Sciatic nerve (tissue), 2 donors: ENCODE measurements at regions not wholly inside any gene's neighbourhood (a gene's known extent, or its start where the extent isn't known, plus 50 kb on each side); places are given as distances from the start of the nearest gene placed in this dataset.
"Not testable (repeated sequence)": the region's sequence is repeated elsewhere in the genome, so short reads cannot be mapped to it uniquely, and the experiment has no call there.

Source experiments
- ATAC-seq: fragments of 200-7000 bp; cut with Tn5 transposase; one replicate; pipeline ENCODE4 v1.9.1; 2020; ENCODE audit warnings: mild to moderate bottlenecking, moderate library complexity
- DNase-seq: peaks from one replicate; pipeline ENCODE4 v3.0.0-alpha.2; 2020; ENCODE audit warnings: low spot score
- intact Hi-C: fragments of 100-400 bp; cut with DNase I; formaldehyde crosslinking; loops from one replicate; pipeline ENCODE4 v1.14.2; 2022
- donor health status: DM: no; HTN: no; CAD: no.
- donor health status: DM: no; HTN: no; CAD: no.

DNA sequence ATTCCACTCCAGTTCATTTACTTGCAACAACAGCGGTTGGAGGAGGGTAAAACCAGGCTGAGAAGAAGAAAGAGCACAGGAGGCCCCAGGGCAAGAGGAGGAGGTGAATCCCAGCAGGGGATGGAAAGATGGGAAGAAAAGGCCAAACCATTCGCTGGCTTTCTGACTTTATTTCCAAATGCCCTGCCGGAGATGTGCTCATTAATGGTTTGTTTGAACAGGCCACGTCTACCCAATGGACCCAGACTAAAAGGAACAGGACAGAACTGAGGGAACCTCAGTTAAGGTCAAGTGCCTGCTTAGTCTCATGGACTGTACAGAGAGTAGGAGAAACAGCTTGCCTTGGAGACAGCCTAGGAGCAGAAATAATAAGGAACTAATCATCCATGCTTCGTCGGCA, 121.6 kb upstream of the NDUFV2 start:
- no peak for ATAC-seq
- intact Hi-C loops, result loop anchor here (10.0 kb wide), 1 partner anchor 326 kb away; no protein-coding TSS in a partner anchor

GRCh38 chr18:8982416-8983183, 119.9 kb upstream of the NDUFV2 start:
- intact Hi-C loops, result loop anchor here (10.0 kb wide), 1 partner anchor 328 kb away; no protein-coding TSS in a partner anchor
- peak; percentile 49 for ATAC-seq
- DNase-seq, result no peak

More for the DNA sequence above, 121.6 kb upstream of the NDUFV2 start:
- no peak for DNase-seq

GRCh38 chr18:8983195-8983594, 119.3 kb upstream of the NDUFV2 start:
- intact Hi-C loops, result loop anchor here (10.0 kb wide), 1 partner anchor 328 kb away; no protein-coding TSS in a partner anchor
- DNase-seq, result no peak
- no peak for ATAC-seq

GRCh38 chr18:8984131-8984721, 118.3 kb upstream of the NDUFV2 start:
- DNase-seq, result no peak
- intact Hi-C loops, result loop anchor here (10.0 kb wide), 1 partner anchor 329 kb away; no protein-coding TSS in a partner anchor
- no peak for ATAC-seq

DNA sequence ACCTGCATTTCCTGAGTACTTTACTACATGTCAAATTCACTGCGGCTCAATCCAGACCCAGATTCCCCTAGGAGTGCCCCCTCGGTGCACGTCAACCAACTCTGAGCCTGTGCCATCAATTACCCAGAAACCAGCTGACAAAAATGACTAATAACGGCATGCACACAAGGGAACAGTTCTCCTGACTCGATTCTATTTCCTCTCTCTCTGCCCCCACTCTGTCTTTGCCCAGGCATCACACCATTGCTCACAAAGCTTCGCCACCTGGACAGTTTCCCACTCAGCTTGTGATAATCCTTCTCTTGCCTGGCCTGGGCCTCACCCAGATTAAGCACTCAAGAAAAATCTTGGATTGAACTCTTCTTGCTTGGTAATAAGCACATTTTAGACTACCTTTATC, 115.3 kb upstream of the NDUFV2 start:
- ATAC-seq, result no peak
- no peak for DNase-seq
- intact Hi-C loops, result loop anchor here (10.0 kb wide), 1 partner anchor 332 kb away; no protein-coding TSS in a partner anchor

- intact Hi-C loops, result loop anchor here (10.0 kb wide), 1 partner anchor 334 kb away; no protein-coding TSS in a partner anchor
- ATAC-seq (peak; percentile 82), DNase-seq (peak; percentile 73)
Observed at GRCh38 chr18:8988260-8988871, 114.1 kb upstream of the NDUFV2 start.

DNA sequence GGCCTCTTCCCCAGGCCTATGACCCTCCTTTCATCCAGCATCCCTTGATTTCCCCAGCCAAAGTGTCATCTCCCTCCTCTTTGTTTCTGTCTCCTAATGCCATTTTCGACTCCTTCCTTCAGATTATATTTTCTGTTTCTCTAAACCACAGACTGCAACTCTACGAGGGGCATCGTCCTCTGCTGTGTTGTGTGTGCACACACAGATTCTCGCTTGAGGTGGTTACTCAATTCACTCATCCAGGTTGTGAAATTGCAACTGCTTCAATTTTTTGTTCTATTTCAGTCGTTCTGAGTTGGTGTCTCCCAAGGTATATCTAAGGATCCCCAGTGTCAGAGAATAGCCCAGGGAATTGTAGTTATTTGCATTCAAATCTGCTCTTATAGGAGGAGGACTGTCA, 113.5 kb upstream of the NDUFV2 start:
- intact Hi-C loops, result loop anchor here (10.0 kb wide), 1 partner anchor 334 kb away; no protein-coding TSS in a partner anchor
- ATAC-seq, result no peak

GRCh38 chr18:8989855-8990254, 112.6 kb upstream of the NDUFV2 start:
- intact Hi-C loops, result loop anchor here (10.0 kb wide), 1 partner anchor 335 kb away; no protein-coding TSS in a partner anchor
- ATAC-seq (no peak), DNase-seq (no peak)

More for the DNA sequence above, 113.5 kb upstream of the NDUFV2 start:
- no peak for DNase-seq

- ATAC-seq (peak; percentile 77), DNase-seq (no peak)
- intact Hi-C loops, result no loop called here
Observed at GRCh38 chr18:8990276-8991031, 112.0 kb upstream of the NDUFV2 start.

DNA sequence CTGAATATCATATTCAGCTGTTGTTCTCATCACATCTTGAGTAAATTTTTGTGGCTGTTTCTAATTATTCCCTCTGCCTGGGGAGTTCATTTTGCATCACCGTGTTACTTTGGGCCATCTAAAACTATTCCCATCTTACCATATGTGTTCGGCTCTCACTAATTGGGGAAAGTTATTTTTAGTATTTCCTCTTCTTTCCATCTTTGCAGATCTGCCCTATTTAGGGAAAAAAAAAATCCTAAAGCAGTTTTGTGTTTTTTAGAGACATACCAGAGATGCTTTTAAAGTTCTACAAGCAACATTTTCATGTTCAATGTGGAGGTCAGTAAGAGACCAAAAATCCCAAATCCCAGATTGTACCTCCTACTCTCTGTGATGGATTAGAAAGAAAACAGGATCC, 111.3 kb upstream of the NDUFV2 start:
- intact Hi-C loops, result no loop called here
- DNase-seq, result no peak
- no peak for ATAC-seq

DNA sequence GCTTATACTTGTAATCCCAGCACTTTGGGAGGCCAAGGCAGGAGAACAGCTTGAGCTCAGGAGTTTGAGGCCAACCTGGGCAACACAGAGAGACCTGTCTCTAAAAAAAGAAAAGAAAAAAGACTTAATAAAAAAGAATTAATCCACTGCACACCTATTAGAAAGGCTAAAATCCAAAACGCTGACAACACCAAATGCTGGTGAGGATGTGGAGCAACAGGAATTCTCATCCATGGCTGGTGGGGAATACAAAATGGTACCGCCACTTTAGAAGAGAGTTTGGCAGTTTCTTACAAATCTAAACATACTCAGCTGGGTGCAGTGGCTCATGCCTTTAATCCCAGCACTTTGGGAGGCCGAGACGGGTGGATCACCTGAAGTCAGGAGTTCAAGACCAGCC, 110.0 kb upstream of the NDUFV2 start:
- ATAC-seq, DNase-seq, intact Hi-C loops: not testable (repeated sequence)

DNA sequence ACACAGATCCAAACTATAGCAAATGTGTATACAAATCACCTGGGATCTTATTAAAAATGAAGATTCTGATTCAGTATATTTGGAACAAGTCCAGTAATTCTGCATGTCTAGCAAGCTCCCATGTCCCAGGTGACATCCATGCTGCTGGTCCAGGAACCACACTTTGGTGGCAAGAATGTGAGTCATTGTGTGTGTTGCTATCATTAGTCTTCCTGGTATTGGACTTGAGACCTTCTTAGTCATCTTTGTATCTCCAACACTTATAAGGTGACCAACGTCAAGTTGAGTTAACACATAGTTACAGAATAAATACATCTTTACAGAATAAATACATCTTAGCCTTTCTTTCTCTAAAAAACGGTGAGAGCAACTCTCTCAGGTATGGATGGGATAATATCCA, 107.9 kb upstream of the NDUFV2 start:
- intact Hi-C loops, result no loop called here

DNA sequence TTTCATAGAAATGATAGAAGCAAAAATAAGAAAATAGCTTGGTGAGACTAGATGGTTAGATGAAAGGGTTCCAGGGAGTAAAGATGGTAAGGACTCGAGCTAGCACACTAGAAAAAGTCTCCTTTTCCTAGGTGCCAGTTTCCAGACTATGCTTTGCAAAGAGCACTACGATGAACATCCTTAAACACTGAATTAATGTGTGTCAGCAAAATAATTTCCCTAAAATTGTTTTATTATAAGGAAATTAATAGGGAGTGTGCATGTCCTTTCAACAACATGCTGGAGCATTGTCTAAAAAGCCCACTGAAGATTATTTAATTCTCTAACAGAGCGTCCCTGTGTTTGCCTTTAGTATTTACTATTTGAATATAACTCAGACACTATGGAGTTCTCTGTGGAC, 107.4 kb upstream of the NDUFV2 start:
- ATAC-seq, result no peak
- intact Hi-C loops, result no loop called here
- DNase-seq, result no peak

More for the DNA sequence above, 107.9 kb upstream of the NDUFV2 start:
- DNase-seq (no peak), ATAC-seq (no peak)

GRCh38 chr18:8996771-8997432, 105.6 kb upstream of the NDUFV2 start:
- intact Hi-C loops, result no loop called here
- ATAC-seq, result no peak
- no peak for DNase-seq

- no peak for ATAC-seq
- intact Hi-C loops, result no loop called here
- DNase-seq, result no peak
Observed at GRCh38 chr18:8997634-8998033, 104.9 kb upstream of the NDUFV2 start.

DNA sequence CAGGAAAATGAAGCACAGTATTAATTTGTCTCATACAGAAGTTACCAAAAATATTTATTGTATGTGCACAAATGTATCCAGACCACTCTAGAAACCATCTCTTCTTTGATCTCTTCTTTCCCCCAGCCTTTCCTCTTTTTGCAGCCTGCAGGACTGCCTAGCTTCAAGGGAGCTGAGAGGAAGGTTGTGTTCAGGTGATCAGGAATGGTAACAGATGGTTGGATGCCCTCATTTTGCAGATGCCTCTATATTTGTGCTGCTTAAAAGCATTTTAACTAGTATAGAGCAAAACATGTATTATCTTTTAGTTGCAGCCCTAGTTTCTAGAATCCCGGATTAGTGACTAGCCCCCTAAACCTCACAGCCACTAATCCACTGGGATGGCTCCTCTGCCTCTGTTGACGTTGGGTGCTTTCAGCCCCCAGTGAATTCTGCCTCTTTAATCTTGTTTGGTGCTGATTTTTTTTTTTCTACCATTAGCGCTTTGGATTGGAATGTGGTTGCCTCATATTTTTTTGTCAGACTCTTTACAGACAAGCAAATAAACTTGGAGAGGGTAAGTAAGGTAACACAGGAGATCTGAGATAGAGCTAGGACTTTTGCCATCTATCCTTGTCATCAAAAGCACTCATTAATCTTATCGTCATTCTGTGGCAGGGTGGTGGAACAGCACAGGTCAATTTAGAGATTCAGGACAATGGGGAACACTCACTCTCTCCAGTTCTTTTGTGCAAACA, 103.8 kb upstream of the NDUFV2 start:
- ATAC-seq (no peak), DNase-seq (no peak)
- intact Hi-C loops, result no loop called here

- intact Hi-C loops, result no loop called here
- DNase-seq (no peak), ATAC-seq (no peak)
Observed at GRCh38 chr18:8999872-9000271, 102.6 kb upstream of the NDUFV2 start.

DNA sequence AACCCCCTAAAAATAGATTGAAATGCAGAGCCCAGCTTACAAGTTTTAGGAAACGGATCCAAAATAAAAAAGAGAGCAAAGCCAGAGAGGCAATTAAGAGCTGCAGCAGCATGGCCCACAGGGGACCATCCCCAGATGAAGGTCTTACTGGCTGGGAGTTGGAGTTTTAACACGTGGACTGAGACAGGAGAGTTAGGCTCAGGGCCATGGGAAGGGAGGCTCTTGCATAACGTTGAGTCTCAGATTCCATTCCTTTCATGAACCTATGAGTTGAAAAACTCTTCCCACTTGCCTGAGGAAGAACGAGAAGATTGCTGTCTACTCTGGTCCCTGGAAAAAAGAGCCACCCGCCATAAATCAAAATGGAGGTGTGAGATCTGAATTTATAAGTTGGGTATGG, 101.8 kb upstream of the NDUFV2 start:
- ATAC-seq, result peak; percentile 76

More for the DNA sequence above, 101.8 kb upstream of the NDUFV2 start:
- no peak for DNase-seq
- intact Hi-C loops, result no loop called here
